HepG2 (cell line): ENCODE measurements at regions not wholly inside any gene's neighbourhood (a gene's known extent, or its start where the extent isn't known, plus 50 kb on each side); places are given as distances from the start of the nearest gene placed in this dataset.

ENCODE experiments used
- ATAC-seq: fragments of 200-7000 bp; cut with Tn5 transposase; 3 replicates; pipeline ENCODE4 v1.9.1; 2020; ENCODE audit warnings: mild to moderate bottlenecking, moderate library complexity
- BruUV-seq: library from RNA; stranded (reverse); fragments of 400-500 nt; replicated peaks from 2 replicates; lab custom pipeline; 2021; lab: Mats Ljungman, UMichigan
- CTCF ChIA-PET: fragments of 300-600 bp; formaldehyde crosslinking; extraction: SDS; loops from one replicate; lab custom pipeline; 2021; ENCODE audit warnings: low total read pairs, inconsistent platforms, low intra/inter-chr PET ratio; lab: Yijun Ruan, JAX
- POLR2A ChIA-PET: fragments of 350-600 bp; sonication (Branson Sonifier 250); formaldehyde crosslinking; loops from one replicate; lab custom pipeline; 2020; ENCODE audit warnings: antibody characterized with exemption, inconsistent platforms; lab: Yijun Ruan, JAX
- DNase-seq: peaks from one replicate; pipeline ENCODE4 v3.0.0-alpha.2; 2015; ENCODE audit warnings: low spot score
- FAIRE-seq: peaks from 3 replicates; lab custom pipeline; 2011; peaks lifted over from hg19 to GRCh38; lab: Jason Lieb, UNC
- H2AFZ ChIP-seq: one replicate; pipeline ENCODE4 v1.6.1; 2011; ENCODE audit warnings: low read length, inconsistent platforms
- H3K27ac ChIP-seq: fragments of 300-600 bp; 3 replicates; pipeline ENCODE4 v1.8.0; 2011; ENCODE audit warnings: mixed run types, mild to moderate bottlenecking, mixed read lengths, low read length, inconsistent platforms; ENCODE audit not compliant: insufficient read depth; ENCODE audit errors: extremely low read length
- H3K27me3 ChIP-seq, 2 experiments: fragments of 200-600 bp in 1 of 2; 2 replicates in 1 of 2; 3 replicates in 1 of 2; pipeline versions ENCODE4 v1.6.0 to v1.8.0; 2011; ENCODE audit warnings: low read length in 2 of 2, mild to moderate bottlenecking in 2 of 2, moderate library complexity in 2 of 2, inconsistent platforms in 1 of 2; ENCODE audit not compliant: insufficient read depth in 2 of 2, control insufficient read depth in 1 of 2
- H3K36me3 ChIP-seq, 2 experiments: fragments of 200-600 bp in 1 of 2; replicated peaks in 1 of 2; 2 replicates in 1 of 2; 3 replicates in 1 of 2; pipeline versions ENCODE4 v1.5.1 to v1.8.0; 2011; ENCODE audit warnings: low read length in 2 of 2, inconsistent platforms in 1 of 2; ENCODE audit not compliant: insufficient read depth in 2 of 2, control insufficient read depth in 1 of 2
- H3K4me1 ChIP-seq: 2 replicates; pipeline ENCODE4 v1.5.1; 2012; ENCODE audit warnings: low read length, inconsistent platforms; ENCODE audit not compliant: insufficient read depth
- H3K4me2 ChIP-seq: 2 replicates; pipeline ENCODE4 v1.6.0; 2011; ENCODE audit warnings: low read depth, low read length, inconsistent platforms
- H3K4me3 ChIP-seq, 3 experiments: fragments of 200-600 bp in 1 of 3; sonication (generic), shearing (Covaris generic) in 1 of 3; replicated peaks in 1 of 3; 2 replicates each; pipeline ENCODE4 v1.5.1; 2011 to 2016; ENCODE audit warnings: low read length in 3 of 3, inconsistent platforms in 2 of 3, low read depth in 2 of 3, mild to moderate bottlenecking in 2 of 3, control low read depth in 1 of 3, mixed read lengths in 1 of 3; ENCODE audit not compliant: insufficient read depth in 1 of 3
- H3K79me2 ChIP-seq: one replicate; pipeline ENCODE4 v1.6.1; 2011; ENCODE audit warnings: low read length, inconsistent platforms; ENCODE audit not compliant: insufficient read depth
- H3K9ac ChIP-seq: 2 replicates; pipeline ENCODE4 v1.6.0; 2011; ENCODE audit warnings: mild to moderate bottlenecking, low read depth, low read length, inconsistent platforms; ENCODE audit not compliant: insufficient read depth
- H3K9me3 ChIP-seq: 2 replicates; pipeline ENCODE4 v1.5.1; 2012; ENCODE audit warnings: mild to moderate bottlenecking, low read length
- H4K20me1 ChIP-seq: 2 replicates; pipeline ENCODE4 v1.6.0; 2011; ENCODE audit warnings: inconsistent platforms, mild to moderate bottlenecking, low read length, moderate library complexity; ENCODE audit not compliant: insufficient read depth
- ATF1 ChIP-seq: IDR thresholded peaks from 2 replicates; pipeline ENCODE4 v1.6.1; 2016; ENCODE audit warnings: mild to moderate bottlenecking, control low read depth
- E2F1 ChIP-seq: sonication (generic); formaldehyde crosslinking; IDR thresholded peaks from 2 replicates; pipeline ENCODE4 v1.5.0; 2020; ENCODE audit warnings: missing genetic modification reagents
- JUN ChIP-seq: sonication (generic); formaldehyde crosslinking; IDR thresholded peaks from 2 replicates; pipeline ENCODE4 v1.4.0; 2020; ENCODE audit warnings: mild to moderate bottlenecking, missing genetic modification reagents
- KDM2A ChIP-seq: sonication (generic); formaldehyde crosslinking; IDR thresholded peaks from 2 replicates; pipeline ENCODE4 v1.4.0; 2020; ENCODE audit warnings: low read depth, missing genetic modification reagents, borderline replicate concordance
- NFIC ChIP-seq: IDR thresholded peaks from 2 replicates; pipeline ENCODE4 v1.6.1; 2012; ENCODE audit warnings: mild to moderate bottlenecking, low read length, inconsistent platforms
- NFKB2 ChIP-seq: sonication (generic); formaldehyde crosslinking; IDR thresholded peaks from 2 replicates; pipeline ENCODE4 v1.4.0; 2020; ENCODE audit warnings: missing genetic modification reagents, borderline replicate concordance
- PHF5A ChIP-seq: IDR thresholded peaks from one replicate; pipeline ENCODE4 v1.6.1; 2018; ENCODE audit warnings: low read depth, missing genetic modification reagents; ENCODE audit not compliant: unreplicated experiment
- POLR2A ChIP-seq, 2 experiments: IDR thresholded peaks; 2 replicates each; pipeline ENCODE4 v1.6.1; 2011; ENCODE audit warnings: low read depth in 2 of 2, low read length in 2 of 2, mild to moderate bottlenecking in 1 of 2, moderate library complexity in 1 of 2; ENCODE audit not compliant: insufficient read depth in 1 of 2
- SRF ChIP-seq: IDR thresholded peaks from 2 replicates; pipeline ENCODE4 v1.6.1; 2011; ENCODE audit warnings: mild to moderate bottlenecking, low read depth, low read length, moderate library complexity
- SRSF9 ChIP-seq: fragments of 200-400 bp; formaldehyde crosslinking; IDR thresholded peaks from 2 replicates; pipeline ENCODE4 v1.6.1; 2018; ENCODE audit warnings: borderline replicate concordance, mild to moderate bottlenecking, low read depth, low read length; ENCODE audit not compliant: insufficient read depth, poor library complexity, severe bottlenecking
- ZBTB38 ChIP-seq: sonication (generic); formaldehyde crosslinking; IDR thresholded peaks from 2 replicates; pipeline ENCODE4 v1.5.1; 2020; ENCODE audit warnings: mild to moderate bottlenecking, missing genetic modification reagents
- ZNF670 ChIP-seq: sonication (generic); formaldehyde crosslinking; IDR thresholded peaks from 2 replicates; pipeline ENCODE4 v1.8.0; 2022; ENCODE audit warnings: mild to moderate bottlenecking, missing genetic modification reagents, borderline replicate concordance
- ZNF703 ChIP-seq: sonication (generic); formaldehyde crosslinking; IDR thresholded peaks from 2 replicates; pipeline ENCODE4 v1.5.1; 2020; ENCODE audit warnings: missing genetic modification reagents, mild to moderate bottlenecking, moderate library complexity, borderline replicate concordance
- ZNF720 ChIP-seq: sonication (generic); formaldehyde crosslinking; IDR thresholded peaks from 2 replicates; pipeline ENCODE4 v1.4.0; 2020; ENCODE audit warnings: missing genetic modification reagents
- ZSCAN20 ChIP-seq: sonication (generic); formaldehyde crosslinking; IDR thresholded peaks from 2 replicates; pipeline ENCODE4 v1.4.0; 2020; ENCODE audit warnings: missing genetic modification reagents, mild to moderate bottlenecking, borderline replicate concordance
- ZXDC ChIP-seq: sonication (generic); formaldehyde crosslinking; IDR thresholded peaks from 2 replicates; pipeline ENCODE4 v1.5.0; 2020; ENCODE audit warnings: mild to moderate bottlenecking, missing genetic modification reagents
- WGBS: methylation state at CpG from one replicate; pipeline ENCODE4 v1.1.6; 2017; ENCODE audit warnings: low lambda C conversion rate; 5-methylcytosine and 5-hydroxymethylcytosine counted together
- in situ Hi-C: cut with HindIII; loops from 2 replicates; pipeline ENCODE4 v1.10.0; 2017; ENCODE audit warnings: low pct_unique_long_range_greater_than_20kb; ENCODE audit not compliant: extremely low pct_ligation_motif_present
- intact Hi-C: fragments of 100-400 bp; cut with micrococcal nuclease; formaldehyde crosslinking; loops from one replicate; pipeline ENCODE4 v1.10.0; 2022; ENCODE audit not compliant: unreplicated experiment
- TF ChIP-seq, protein P1 (sequence below): sonication (generic); formaldehyde crosslinking; IDR thresholded peaks from 2 replicates; pipeline ENCODE4 v1.4.0; 2020; ENCODE audit warnings: missing genetic modification reagents, borderline replicate concordance
- TF ChIP-seq, protein P2 (sequence below): sonication (generic); formaldehyde crosslinking; IDR thresholded peaks from 2 replicates; pipeline ENCODE4 v1.5.0; 2020; ENCODE audit warnings: missing genetic modification reagents

DNA sequence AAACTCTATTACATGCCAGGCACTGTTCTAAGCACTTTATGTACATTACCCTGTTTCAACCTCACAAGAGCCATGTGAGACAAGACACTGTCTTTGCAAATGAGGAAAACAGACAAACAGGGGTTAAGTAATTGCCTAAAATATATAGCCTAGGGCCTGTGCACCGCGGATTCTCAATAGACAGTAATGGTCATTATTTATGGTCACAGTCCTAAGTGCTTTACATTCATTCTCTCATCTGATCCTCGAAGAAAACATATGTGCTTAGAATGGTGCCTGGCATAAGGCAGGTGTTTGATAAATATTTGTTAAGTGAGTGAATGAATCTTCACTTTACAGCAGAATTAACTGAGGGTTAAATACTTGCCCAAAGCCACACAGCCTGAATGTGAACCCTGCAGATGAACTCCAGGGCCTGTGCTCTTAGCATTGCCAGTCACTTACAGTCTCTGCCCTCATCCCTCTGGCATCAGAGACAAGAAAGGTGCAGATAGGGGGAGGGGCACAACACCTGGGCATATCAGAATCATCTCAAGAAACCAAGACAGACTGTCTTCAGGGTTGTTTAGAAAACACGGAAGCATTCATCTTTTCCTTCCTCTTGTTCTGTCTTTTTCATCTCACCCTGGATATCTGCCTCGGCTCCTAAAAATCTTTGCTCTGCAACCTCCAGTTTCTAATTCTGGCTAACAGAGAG lies 92.8 kb upstream of the SASH1 start:
- Histone ChIP-seq H3K27ac (no peak overlapping the region), H3K9me3 (no peaks in the 10 kb centered on the region), H3K4me3 (no peak overlapping the region), H2AFZ (no peak overlapping the region), H4K20me1 (no peaks in the 10 kb centered on the region), H3K4me2 (no peak overlapping the region), H3K36me3 (no peaks in the 10 kb centered on the region), H3K27me3 (no peaks in the 10 kb centered on the region), H3K9ac (no peak overlapping the region), H3K79me2 (no peaks in the 10 kb centered on the region), H3K4me1 (no peaks in the 10 kb centered on the region)
- DNase-seq (no peak), ATAC-seq (no peak), FAIRE-seq (no peak)
- ChIA-PET POLR2A (no interaction called here), CTCF (no interaction called here)
- 33% methylated on average over 5 of the region's 5 CpGs for WGBS
- no TSS peak for BruUV-seq
- intact Hi-C loops (loop anchor here (2.0 kb wide), 1 partner anchor 215 kb away; no protein-coding TSS in a partner anchor), in situ Hi-C loops (no loop called here)
- TF ChIP-seq SRSF9 (no peak), ZNF720 (CRISPR knock-in tag) (no peak), JUN (no peak), E2F1 (CRISPR knock-in tag) (no peak), KDM2A (CRISPR knock-in tag) (no peak), SRF (no peak), ZNF670 (CRISPR knock-in tag) (no peak), ZBTB38 (no peak), NFKB2 (CRISPR knock-in tag) (no peak), ZNF703 (no peak), PHF5A (no peak), ZSCAN20 (no peak), NFIC (no peak), ATF1 (CRISPR knock-in tag) (no peak), POLR2A (IDR thresholded peaks at IDR 0.05; ENCODE audit: insufficient read depth in 1 of 2, low read depth in 2 of 2, low read length in 2 of 2) (no peak), ZXDC (CRISPR knock-in tag) (no peak)
- TF ChIP-seq, protein P1, sequence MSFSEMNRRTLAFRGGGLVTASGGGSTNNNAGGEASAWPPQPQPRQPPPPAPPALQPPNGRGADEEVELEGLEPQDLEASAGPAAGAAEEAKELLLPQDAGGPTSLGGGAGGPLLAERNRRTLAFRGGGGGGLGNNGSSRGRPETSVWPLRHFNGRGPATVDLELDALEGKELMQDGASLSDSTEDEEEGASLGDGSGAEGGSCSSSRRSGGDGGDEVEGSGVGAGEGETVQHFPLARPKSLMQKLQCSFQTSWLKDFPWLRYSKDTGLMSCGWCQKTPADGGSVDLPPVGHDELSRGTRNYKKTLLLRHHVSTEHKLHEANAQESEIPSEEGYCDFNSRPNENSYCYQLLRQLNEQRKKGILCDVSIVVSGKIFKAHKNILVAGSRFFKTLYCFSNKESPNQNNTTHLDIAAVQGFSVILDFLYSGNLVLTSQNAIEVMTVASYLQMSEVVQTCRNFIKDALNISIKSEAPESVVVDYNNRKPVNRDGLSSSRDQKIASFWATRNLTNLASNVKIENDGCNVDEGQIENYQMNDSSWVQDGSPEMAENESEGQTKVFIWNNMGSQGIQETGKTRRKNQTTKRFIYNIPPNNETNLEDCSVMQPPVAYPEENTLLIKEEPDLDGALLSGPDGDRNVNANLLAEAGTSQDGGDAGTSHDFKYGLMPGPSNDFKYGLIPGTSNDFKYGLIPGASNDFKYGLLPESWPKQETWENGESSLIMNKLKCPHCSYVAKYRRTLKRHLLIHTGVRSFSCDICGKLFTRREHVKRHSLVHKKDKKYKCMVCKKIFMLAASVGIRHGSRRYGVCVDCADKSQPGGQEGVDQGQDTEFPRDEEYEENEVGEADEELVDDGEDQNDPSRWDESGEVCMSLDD (CRISPR knock-in tag), result no peak
- TF ChIP-seq, protein P2, sequence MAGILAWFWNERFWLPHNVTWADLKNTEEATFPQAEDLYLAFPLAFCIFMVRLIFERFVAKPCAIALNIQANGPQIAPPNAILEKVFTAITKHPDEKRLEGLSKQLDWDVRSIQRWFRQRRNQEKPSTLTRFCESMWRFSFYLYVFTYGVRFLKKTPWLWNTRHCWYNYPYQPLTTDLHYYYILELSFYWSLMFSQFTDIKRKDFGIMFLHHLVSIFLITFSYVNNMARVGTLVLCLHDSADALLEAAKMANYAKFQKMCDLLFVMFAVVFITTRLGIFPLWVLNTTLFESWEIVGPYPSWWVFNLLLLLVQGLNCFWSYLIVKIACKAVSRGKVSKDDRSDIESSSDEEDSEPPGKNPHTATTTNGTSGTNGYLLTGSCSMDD, result no peak
